Embryonic facial prominence (tissue), 1 donor: ENCODE measurements at regions not wholly inside any gene's neighbourhood (a gene's known extent, or its start where the extent isn't known, plus 50 kb on each side); places are given as distances from the start of the nearest gene placed in this dataset.
"Not testable (repeated sequence)": the region's sequence is repeated elsewhere in the genome, so short reads cannot be mapped to it uniquely, and the experiment has no call there.

Experiments
- DNase-seq: peaks from one replicate; pipeline ENCODE4 v3.0.0-alpha.2; 2016; ENCODE audit errors: extremely low spot score

GRCh38 chr1:79781261-79781660 lies 774.7 kb upstream of the ADGRL4 start:
- DNase-seq = no peak

- no peak for DNase-seq
Observed at GRCh38 chr1:79777481-79778219, 771.1 kb upstream of the ADGRL4 start.

GRCh38 chr1:79775402-79775801 lies 768.9 kb upstream of the ADGRL4 start:
- no peak for DNase-seq

- no peak for DNase-seq
Observed at GRCh38 chr1:79773385-79773784, 766.9 kb upstream of the ADGRL4 start.

DNA sequence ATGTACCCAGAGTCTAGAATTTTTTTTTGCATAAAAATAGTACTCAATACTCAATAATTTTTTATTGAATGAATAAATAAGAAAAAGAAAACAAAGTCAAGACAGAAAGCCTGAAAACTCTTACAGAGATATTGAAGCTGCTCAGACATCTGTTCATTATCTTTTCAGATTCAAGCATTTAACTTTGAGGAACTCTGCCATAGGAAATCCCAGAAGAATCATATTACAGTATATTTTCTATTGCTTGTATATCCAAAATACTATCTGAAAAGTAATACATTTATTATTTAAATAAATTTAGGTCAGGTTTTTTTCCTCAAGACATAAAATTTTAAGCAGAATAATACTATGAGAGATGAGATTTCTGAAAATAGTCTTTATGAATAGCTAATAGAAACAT lies 755.9 kb upstream of the ADGRL4 start:
- DNase-seq = no peak

- no peak for DNase-seq
Observed at GRCh38 chr1:79760531-79760930, 754.0 kb upstream of the ADGRL4 start.

- DNase-seq = no peak
Observed at GRCh38 chr1:79749607-79750006, 743.1 kb upstream of the ADGRL4 start.

- no peak for DNase-seq
Observed at GRCh38 chr1:79745929-79746328, 739.4 kb upstream of the ADGRL4 start.

DNA sequence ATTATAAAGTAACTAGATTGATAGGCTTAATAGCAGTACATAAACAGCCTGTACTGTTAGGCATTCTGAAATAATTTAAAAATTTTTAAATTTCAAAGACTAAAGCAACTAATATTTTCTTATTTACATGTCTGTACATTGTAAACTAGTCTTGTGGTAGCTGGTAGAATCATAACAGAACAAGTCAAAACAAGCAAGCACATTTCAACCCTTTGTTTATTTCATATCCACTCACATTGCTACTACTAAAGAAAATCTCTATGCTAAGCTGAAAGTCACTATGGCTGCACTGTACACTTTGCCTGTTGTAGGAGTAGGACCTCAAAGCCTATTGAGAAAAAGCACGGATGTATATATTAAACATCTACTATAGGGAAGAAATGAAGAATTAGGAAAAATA lies 738.2 kb upstream of the ADGRL4 start:
- DNase-seq = no peak

- DNase-seq = no peak
Observed at GRCh38 chr1:79741720-79742421, 735.3 kb upstream of the ADGRL4 start.

DNA sequence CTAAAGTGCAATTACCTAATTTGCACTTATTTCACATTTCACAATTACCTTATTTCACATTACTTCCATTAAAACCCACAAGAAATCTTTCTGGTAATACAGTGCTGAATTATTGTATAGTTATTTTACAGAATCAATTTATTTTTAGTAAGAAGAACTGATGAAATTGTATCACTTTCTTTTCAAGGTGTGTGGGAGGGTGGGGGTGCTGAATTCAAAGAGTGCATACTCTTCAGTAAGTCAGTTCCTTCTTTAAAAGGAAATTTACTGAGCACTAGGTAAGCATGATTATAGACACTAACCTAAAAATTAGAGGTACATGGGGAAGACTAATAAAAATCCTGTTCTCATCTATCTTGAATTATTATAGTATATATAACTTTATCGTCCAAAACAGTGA lies 731.6 kb upstream of the ADGRL4 start:
- no peak for DNase-seq

- DNase-seq = no peak
Observed at GRCh38 chr1:79737193-79737592, 730.7 kb upstream of the ADGRL4 start.

- DNase-seq = no peak
Observed at GRCh38 chr1:79732950-79733349, 726.4 kb upstream of the ADGRL4 start.

DNA sequence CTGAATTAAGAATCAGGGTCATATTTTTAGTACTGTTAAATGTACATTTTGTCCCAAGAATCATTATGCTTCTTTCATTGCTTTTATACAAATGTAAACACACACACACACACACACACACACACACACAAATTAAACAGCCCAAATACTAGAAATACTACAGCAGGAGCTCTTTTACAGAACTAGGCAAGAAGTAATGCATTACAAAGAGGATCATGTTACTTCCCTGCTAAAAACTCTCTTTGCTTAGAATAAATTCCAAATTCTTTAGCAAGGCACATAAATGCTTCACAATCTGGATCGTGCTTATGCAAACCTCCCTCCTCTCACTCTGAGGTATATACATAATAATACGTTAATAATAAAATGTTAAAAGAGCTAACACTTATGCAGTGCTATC lies 720.4 kb upstream of the ADGRL4 start:
- DNase-seq = no peak

DNA sequence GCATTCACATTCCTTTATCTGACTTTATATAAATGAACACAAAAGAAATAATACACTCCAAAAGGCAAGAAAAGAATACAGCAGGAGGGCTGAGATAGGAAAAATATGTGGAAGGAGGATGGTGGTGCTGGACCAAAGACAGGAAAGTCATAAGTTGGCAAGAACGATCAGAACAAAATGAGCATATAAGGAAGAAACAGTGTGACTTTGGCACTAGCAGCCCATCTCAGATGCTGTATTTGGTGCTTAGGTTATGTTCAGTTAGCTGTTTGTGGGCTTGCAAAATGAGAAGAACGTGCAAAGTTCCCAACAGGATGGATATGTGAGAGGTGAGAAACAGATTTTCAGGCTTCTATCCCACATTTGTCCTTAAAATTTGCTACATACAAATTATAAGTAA lies 719.8 kb upstream of the ADGRL4 start:
- DNase-seq = no peak

- DNase-seq = no peak
Observed at GRCh38 chr1:79716447-79716846, 709.9 kb upstream of the ADGRL4 start.

- DNase-seq = no peak
Observed at GRCh38 chr1:79714664-79715063, 708.1 kb upstream of the ADGRL4 start.

DNA sequence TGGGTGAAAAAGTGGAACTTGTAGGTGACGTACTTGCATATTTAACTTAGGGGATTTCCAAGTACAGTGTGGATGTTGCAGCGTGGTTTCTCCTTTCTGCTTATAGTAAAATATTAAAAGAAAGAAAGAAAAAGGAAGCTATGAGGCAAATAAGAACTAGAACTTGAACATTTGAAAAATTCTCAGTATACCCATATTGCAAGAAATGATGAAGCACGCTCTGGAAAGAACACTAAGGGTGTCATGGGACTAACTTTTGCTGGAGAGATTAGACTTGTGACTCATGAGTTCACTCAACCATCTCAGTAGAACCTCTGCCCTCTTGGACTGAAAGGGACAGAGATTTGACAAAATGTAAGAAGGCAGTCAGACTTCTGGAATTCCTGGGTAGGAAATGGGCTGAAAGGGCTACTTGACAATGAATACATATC lies 704.5 kb upstream of the ADGRL4 start:
- no peak for DNase-seq

- no peak for DNase-seq
Observed at GRCh38 chr1:79708646-79709265, 702.2 kb upstream of the ADGRL4 start.

DNA sequence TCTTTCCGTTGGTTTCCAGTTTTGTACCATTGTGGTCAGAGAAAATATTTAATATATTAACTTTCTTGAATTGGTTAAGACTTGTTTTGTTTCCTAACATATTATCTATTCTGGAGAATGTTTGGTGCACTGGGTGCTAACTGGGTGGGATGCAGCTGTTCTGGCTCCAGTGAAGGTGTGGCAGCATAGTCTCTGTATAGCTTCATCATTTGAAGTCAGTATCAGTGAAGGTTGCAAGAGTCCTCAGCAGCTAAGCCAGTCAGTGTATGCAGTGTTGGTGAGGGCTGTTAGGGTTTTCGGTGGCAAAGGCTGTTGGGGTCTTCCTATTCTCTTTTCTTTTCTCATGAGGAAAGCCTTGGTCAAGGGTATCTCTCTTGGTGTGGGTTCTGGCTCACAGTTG lies 698.7 kb upstream of the ADGRL4 start:
- no peak for DNase-seq

DNA sequence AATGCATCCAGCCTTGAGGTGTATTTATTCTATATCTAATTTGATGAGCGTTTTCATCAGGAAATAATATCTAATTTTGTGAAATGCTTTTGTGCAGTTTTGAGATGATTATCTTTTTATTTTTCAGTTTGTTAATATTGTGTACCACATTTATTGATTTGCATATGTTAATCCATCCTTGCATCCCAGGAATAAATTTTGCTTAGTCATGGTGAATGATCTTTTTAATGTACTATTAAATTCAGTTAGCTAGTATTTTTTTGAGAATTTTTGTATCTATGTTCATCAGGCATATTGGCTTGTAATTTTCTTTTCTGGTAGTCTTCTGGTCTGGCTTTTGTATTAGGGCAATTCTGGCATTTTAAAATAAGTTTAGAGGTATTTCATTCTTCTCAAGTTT lies 697.5 kb upstream of the ADGRL4 start:
- DNase-seq = no peak

GRCh38 chr1:79702336-79702999 lies 695.9 kb upstream of the ADGRL4 start:
- not testable (repeated sequence) for DNase-seq

DNA sequence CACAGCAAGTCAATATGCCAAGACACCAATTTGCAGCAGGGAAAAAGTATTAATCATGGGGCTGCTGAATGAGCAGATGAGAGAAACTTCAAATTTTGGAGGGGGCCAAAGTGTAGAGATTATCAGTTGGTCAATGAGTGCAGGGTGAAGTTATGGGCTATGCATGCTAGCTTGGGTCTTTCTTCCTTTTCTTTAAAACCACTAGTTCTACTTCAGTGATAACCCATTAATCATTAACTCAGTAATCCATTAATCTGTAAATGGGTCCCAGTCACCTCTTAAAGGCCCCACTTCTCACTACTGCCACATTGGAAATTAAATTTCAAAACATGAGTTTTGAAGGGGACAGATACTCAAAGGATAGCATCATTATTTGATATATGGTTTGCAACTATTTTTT lies 688.6 kb upstream of the ADGRL4 start:
- no peak for DNase-seq
